Lung (tissue), 11 donors: ENCODE measurements at regions not wholly inside any gene's neighbourhood (a gene's known extent, or its start where the extent isn't known, plus 50 kb on each side); places are given as distances from the start of the nearest gene placed in this dataset.

Experiments used
- ATAC-seq: fragments of 200-7000 bp; cut with Tn5 transposase; one replicate; pipeline ENCODE4 v1.9.1; 2020; ENCODE audit warnings: moderate number of reproducible peaks; ENCODE audit not compliant: insufficient read depth, low FRiP score
- DNase-seq, 3 donors: peaks; one replicate each; pipeline ENCODE4 v3.0.0-alpha.2; 2013 to 2017
- H3K27ac ChIP-seq, 2 donors: one replicate each; pipeline ENCODE4 v1.5.1; 2013; ENCODE audit warnings: mild to moderate bottlenecking in 2 of 2, moderate library complexity in 2 of 2, control low read depth in 1 of 2, inconsistent platforms in 1 of 2, low read depth in 1 of 2, low read length in 1 of 2
- H3K27me3 ChIP-seq, 3 donors: one replicate each; pipeline ENCODE4 v1.5.1; 2013; ENCODE audit warnings: low read length in 2 of 3; ENCODE audit not compliant: control insufficient read depth in 3 of 3, insufficient read depth in 3 of 3
- H3K36me3 ChIP-seq, 4 donors: one replicate each; pipeline ENCODE4 v1.5.1; 2013; ENCODE audit warnings: low read length in 4 of 4, mild to moderate bottlenecking in 1 of 4, moderate library complexity in 1 of 4; ENCODE audit not compliant: control insufficient read depth in 4 of 4, insufficient read depth in 4 of 4
- H3K4me1 ChIP-seq, 5 donors: one replicate each; pipeline ENCODE4 v1.5.1; 2013; ENCODE audit warnings: low read length in 5 of 5, mild to moderate bottlenecking in 2 of 5, moderate library complexity in 1 of 5; ENCODE audit not compliant: control insufficient read depth in 5 of 5, insufficient read depth in 5 of 5
- H3K4me3 ChIP-seq: one replicate; pipeline ENCODE4 v1.5.1; 2013; ENCODE audit warnings: mild to moderate bottlenecking, control low read depth, moderate library complexity
- H3K9ac ChIP-seq, 2 donors: one replicate each; pipeline ENCODE4 v1.5.1; 2013; ENCODE audit warnings: low read length in 2 of 2, control low read depth in 1 of 2; ENCODE audit not compliant: insufficient read depth in 1 of 2
- H3K9me3 ChIP-seq, 4 donors: one replicate each; pipeline ENCODE4 v1.5.1; 2013; ENCODE audit warnings: low read length in 3 of 4, mild to moderate bottlenecking in 1 of 4, moderate library complexity in 1 of 4; ENCODE audit not compliant: control insufficient read depth in 4 of 4, insufficient read depth in 3 of 4
- CTCF ChIP-seq: IDR thresholded peaks from 2 replicates; pipeline ENCODE4 v1.5.1; 2012; ENCODE audit warnings: mild to moderate bottlenecking; ENCODE audit errors: control extremely low read depth, extremely low read depth
- WGBS, 2 donors: extraction: QIAGEN DNeasy Blood & Tissue Kit; methylation state at CpG; one replicate each; pipeline ENCODE4 v1.1.7; 2013; 5-methylcytosine and 5-hydroxymethylcytosine counted together
- donor health status: control.
- donor health status: control.
- donor health status: Bipolar disorder and iron deficiency.
- donor health status: healthy.
- donor health status: DM: yes; HTN: yes; CAD: no.

GRCh38 chr12:104825408-104825807 lies 132.7 kb downstream of the SLC41A2 start:
- Histone ChIP-seq H3K4me1 (no peaks in the 10 kb centered on the region), H3K27me3 (no peaks in the 10 kb centered on the region), H3K9me3 (peaks cover 0 to 16% (median 4%) of the 10 kb centered on the region in 4 donors), H3K9ac (no peak overlapping the region), H3K27ac (no peak overlapping the region), H3K4me3 (no peak overlapping the region), H3K36me3 (no peaks in the 10 kb centered on the region)
- WGBS, 2 donors, result 79 to 90% methylated on average over 2 of the region's 2 CpGs
- ATAC-seq (no peak), DNase-seq (no peak)
- no peak for TF ChIP-seq CTCF

GRCh38 chr12:104823985-104824461 lies 134.1 kb downstream of the SLC41A2 start:
- no peaks in the 10 kb centered on the region for H3K36me3 ChIP-seq
- no peak overlapping the region for H3K27ac ChIP-seq
- H3K4me3 ChIP-seq, result no peak overlapping the region
- no peak overlapping the region for H3K9ac ChIP-seq
- peaks cover 0 to 16% (median 4%) of the 10 kb centered on the region in 4 donors for H3K9me3 ChIP-seq
- ATAC-seq, result no peak
- H3K27me3 ChIP-seq, result no peaks in the 10 kb centered on the region
- H3K4me1 ChIP-seq, result no peaks in the 10 kb centered on the region
- no peak for DNase-seq
- no peak for TF ChIP-seq CTCF
- 78 to 83% methylated on average over 10 of the region's 10 CpGs for WGBS, 2 donors

GRCh38 chr12:104822941-104823340 lies 135.1 kb downstream of the SLC41A2 start:
- no peaks in the 10 kb centered on the region for H3K36me3 ChIP-seq
- no peak overlapping the region for H3K27ac ChIP-seq

More at GRCh38 chr12:104822941-104823340, 135.1 kb downstream of the SLC41A2 start:
- peaks cover 0 to 16% (median 4%) of the 10 kb centered on the region in 4 donors for H3K9me3 ChIP-seq
- ATAC-seq, result no peak
- no peak for TF ChIP-seq CTCF
- no peaks in the 10 kb centered on the region for H3K4me1 ChIP-seq
- no peak for DNase-seq
- H3K27me3 ChIP-seq, result no peaks in the 10 kb centered on the region
- H3K9ac ChIP-seq, result no peak overlapping the region
- no peak overlapping the region for H3K4me3 ChIP-seq
